Renal cortex interstitium (tissue), 11 donors: ENCODE measurements at regions not wholly inside any gene's neighbourhood (a gene's known extent, or its start where the extent isn't known, plus 50 kb on each side); places are given as distances from the start of the nearest gene placed in this dataset.

Source experiments
- DNase-seq, 11 donors: peaks; one replicate each; pipeline ENCODE4 v3.0.0-alpha.2; 2013; ENCODE audit warnings: low read depth in 9 of 11, low spot score in 4 of 11; ENCODE audit errors: extremely low read depth in 1 of 11

DNA sequence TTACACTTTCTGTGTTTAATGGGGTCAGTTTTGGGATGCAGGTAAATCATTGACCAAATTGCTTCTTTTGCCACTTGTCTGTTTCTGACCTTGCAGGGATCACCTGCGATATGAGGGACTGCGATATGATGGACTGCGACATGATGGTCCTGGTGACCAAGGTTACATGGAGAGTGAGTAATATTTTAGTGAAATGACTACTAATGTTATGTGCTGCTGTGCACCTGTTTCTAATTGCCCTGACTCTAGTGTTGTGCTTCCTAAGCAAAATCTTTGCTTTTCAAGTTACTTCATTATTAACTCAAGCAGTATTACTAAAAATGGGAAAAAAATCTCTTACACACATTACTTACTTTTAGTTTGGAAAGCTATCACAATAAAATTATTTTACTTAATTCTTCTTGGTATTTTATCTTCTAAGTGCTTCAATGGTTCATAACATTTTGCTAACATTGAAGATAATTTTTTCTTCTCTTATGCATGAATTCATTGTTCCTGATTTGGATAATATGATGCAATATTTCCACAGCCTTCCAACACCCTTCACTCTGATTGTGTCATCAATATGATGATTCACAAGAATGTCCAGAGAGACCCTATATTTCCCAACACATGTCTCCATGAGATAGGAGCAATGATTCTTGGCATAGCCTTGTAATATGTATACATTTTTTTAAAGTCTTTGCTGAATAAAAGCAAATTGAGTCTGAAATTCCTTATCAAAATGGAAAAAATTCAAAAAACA lies 306.2 kb upstream of the AKR1E2 start:
- no peak for DNase-seq

DNA sequence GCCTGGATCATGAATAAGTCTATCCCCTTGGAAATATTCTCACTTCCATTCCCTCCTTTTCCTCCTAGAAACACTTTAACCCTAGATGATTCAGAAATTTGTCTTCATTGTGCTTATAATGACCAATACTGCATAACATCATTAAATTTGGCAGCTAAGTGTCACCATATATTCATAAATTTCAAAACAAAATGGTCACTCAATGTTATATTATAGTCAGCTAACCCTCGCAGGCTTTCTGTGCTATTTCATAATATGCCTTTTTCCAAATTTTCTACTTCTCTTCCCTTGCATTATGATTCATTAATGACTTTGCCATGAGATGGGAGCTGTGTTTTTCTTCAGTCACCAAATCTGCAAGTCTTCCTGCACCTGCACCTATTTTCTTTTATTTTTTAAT lies 308.3 kb upstream of the AKR1E2 start:
- no peak for DNase-seq

DNA sequence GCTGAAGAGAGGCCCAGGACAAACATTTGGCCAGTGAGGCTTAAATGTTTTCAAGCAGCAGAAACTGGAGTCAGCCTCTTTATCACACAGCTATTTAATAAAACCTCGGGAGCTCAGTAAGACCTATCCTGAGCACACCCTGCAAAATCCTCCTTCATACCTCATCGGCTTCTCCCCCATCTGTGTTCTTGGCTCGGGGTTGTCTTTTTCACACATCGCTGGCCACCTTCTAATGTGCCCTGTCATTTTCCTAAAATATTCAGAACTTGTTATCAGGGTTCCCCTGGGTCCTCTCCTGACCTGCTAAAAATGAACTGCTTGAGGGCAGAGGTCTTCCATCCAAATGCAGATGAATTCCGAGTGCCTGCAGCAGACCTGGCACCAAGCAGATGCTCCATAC lies 310.3 kb upstream of the AKR1E2 start:
- no peak for DNase-seq

DNA sequence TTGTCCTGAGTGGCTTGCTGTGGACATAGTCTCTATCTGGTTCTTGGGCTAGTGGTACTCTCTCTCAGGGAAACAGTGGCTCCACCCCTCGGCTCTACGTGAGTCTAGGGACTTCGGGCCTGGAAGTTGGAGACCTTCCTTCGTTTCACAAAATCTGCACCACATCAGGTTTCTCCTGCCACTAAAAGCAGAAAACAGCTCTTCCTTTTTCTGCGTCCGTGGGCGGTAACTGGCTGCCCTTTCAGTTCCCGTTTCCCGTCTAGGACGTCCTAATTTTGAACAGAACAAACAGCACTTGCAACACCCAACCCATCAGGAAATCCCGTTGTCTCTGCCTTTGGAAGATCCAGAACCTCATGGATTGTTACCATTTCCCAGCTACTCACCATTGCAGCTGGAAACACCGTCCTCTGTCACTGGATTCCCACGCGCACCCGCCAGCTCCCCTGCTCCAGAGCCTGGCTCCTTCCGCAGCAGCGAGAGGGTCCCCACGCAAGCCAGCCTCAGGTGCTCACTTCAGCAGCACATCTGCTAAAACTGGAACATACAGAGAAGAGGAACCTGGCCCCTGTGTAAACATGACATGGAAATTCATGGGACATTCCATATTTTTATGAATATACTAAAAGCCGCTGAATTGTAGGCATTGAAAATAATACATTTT lies 311.4 kb upstream of the AKR1E2 start:
- DNase-seq = no peak

DNA sequence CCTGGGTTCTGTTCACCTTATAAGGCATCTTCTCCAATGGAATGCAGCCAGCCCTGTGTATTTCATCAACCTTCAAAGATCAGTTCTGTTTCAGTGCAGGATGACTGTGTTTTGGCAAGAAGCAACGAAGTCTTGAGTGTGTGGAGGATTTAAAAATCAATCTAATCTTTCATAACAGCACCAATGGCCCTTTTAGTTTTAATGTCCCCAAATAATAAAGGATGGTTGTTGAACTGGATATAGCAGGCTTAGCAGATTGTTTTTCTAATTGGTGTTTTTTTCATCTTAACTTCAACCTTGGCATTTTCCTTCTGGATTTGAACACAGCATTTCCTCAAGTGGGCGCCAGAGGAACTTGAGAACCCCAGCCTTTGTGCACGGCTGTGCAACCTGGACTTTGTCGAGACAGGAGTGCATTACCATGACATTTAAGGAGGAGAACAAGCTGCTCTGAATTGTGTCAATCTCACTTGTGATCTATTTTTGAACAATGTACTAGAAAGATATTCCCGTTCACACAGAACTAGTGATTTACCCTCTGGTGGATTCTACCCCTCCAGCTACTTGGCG lies 313.3 kb upstream of the AKR1E2 start:
- peak in 3 of 11 donors; percentile 36 to 52 (median 49) for DNase-seq

DNA sequence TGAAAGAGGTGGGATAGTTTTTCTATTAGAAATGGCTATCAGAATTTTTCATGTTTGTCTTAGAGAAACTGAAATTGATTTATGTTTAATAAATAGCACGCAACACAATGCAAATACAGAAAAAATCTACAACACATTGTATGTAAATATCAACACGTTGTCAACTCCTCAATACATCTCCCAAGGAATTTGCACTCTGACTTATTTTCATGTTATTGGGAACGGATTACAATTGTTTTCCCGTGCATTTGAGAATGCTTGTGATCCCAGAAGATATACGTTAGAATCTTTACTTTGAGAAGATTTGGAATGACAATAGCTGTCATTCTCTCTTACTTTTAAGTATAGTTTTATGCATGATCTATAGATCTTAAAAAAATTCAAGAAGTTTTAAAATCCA lies 313.8 kb upstream of the AKR1E2 start:
- DNase-seq = no peak

DNA sequence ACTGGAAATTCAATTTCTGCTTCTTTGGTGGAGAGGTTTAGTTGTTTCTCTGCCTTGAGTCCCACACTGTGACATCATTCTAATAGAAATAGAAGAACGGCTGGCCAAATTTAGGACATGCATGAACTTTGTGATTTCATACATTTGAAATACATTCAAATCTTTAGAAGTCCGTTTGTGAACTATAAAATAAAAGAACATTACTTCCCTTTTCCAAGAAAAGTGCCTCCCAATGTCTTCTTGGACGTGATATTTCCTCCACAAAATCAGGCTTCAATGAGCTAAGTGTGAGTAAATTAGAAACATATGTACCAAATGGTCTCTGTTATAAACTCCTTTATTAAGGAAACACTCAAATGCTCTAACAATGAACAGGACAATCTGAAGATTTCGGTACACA lies 314.5 kb upstream of the AKR1E2 start:
- no peak for DNase-seq

DNA sequence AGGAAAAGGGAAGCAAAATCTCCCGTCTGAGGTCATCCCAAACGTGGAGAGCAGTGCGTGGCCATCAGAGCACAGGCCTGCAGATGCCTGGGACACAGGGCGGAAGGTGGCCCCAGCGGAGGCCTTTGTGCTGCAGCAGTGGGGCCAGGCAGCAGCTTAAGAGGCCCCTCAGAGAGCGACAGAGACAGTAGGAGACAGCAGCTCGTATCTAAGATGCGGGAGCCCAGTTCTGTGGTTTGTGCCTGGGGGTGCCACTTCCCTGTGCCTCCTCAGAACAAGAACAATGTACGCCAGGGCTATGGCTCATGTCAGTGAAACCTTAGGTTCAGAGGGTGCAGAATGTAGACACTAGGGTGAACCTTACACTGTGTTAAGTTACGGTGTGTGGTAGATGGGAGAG lies 316.6 kb upstream of the AKR1E2 start:
- DNase-seq = no peak

DNA sequence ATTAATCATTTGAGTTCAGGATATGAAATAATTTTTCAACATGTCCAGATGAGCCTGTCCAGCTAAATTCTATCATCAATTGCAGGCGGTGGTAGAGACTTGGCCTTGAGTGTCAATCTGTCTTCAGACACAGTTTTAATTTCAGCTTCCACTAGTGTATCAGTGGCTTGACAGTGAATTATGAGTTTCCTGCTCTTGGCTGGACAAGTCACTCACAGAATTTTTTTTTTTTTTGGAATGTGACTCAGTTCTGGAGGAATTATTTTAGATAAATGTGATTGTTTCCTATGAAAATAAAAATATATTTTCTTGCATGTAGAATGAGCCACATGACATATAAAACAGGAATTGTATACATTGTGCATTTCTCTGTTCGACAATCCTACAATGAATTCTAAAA lies 319.9 kb upstream of the AKR1E2 start:
- DNase-seq = no peak

DNA sequence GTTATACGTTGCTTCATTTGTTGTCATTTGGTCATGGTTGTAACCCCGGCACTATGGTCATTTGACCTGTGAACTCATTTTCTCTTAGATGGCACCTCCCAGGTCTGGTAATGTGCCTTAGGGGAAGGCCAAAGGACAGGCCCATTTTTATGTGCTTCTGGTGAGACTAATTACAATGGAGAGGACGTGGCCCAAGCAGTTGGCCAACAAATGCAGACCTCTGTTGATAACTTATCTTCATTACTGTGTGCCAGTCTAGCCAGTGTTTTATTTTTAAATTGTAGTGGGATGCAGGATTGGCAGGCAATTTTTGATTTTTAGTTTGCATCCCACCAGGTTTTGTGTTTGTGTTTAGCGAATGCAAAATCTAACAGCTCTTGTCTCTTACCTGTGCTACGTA lies 321.5 kb upstream of the AKR1E2 start:
- no peak for DNase-seq

DNA sequence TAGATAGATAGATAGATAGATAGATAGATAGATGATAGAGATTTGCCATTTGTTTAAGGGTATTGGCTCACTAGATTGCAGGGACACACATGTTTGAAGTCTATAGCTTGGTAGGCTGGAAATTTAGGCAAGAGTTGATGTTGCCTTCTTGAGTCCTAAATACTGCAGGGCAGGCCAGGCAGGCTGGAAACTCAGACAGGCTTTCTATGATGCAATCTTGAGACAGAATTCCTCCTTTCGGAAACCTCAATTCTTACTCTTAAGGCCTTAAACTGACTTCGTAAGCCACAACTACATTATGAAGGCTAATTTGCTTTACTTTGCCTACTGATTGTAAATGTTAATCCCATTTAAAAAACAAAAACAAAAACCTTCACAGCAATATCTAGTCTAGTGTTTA lies 322.9 kb upstream of the AKR1E2 start:
- no peak for DNase-seq

DNA sequence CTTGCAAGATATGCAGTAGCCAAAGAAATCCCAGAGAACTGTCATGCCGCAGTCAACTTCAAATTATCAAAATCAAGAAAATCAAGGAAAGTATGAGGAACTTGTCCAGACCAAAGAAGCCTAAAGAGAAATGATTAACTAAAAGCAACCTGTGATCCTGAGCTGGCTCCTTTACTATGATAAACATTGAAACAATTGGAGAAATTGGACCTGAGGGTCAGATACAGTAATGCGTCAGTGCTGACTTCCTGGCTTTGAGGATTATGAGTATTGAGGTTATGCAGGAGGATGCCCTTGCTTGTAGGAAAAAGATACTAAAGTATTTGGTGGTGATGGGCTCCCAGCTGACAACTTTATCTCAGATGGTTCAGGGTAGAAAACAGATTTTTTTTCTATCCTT lies 324.7 kb upstream of the AKR1E2 start:
- no peak for DNase-seq

DNA sequence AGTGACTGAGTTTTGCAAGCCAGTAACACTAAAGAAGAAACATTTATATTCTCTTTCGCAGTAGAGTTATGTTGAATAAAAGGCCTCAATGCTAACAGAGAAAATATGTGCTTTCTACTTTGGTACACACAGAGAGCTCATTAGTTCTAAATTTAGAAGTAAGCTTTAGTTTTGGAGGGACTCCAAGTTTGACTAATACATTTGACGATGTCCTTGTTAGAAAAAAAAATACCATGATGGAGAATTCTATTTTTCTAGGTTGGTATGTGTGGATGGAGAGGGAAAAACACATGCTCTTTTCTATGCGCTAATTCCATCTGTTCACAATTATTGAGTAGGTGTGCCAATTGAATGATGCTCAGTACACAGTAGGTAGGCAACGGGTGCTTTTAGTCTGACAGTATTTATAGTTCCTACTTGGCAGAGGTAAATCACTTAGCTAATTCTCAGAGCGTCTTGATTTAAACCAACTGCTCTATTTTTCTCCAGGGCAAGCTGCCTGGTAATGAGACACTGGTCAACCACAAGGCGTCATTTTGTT lies 327.2 kb upstream of the AKR1E2 start:
- peak in 3 of 11 donors; percentile 29 to 51 (median 32) for DNase-seq

DNA sequence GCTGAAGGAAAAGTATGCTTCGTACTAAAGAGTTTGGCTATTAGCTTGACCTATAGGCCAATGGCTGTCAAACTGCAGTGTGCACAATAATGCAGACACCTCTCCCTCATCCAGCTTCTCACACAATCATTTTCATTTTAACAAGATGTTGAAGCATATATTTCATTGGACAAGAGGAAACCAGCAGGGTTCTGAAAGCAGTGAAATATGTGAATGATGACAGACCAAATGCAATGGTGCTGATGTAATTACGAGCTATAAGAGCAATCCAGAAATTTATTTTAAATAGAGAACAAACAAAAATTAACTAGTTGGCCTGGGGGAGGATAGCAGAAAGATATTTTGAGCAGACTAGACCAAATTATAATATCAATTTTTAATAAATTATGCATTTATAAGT lies 331.5 kb upstream of the AKR1E2 start:
- DNase-seq = no peak

DNA sequence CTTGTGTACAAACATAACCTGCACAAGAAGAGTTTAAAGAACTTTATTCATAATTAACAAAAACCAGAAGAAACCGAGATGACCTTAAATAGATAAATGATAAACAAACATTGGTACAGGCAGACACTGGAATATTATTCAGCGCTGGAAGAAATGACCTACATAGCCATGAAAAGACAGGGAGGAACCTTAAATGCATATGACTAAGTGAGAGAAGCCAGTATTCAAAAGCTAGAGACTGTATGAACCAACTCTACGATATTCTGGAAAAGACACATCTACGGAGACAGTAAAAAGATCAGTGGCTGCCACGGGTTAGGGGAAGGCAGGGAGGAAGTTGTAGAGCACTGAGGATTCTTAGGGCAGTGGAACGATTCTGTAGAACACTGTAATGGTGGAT lies 333.8 kb upstream of the AKR1E2 start:
- no peak for DNase-seq

DNA sequence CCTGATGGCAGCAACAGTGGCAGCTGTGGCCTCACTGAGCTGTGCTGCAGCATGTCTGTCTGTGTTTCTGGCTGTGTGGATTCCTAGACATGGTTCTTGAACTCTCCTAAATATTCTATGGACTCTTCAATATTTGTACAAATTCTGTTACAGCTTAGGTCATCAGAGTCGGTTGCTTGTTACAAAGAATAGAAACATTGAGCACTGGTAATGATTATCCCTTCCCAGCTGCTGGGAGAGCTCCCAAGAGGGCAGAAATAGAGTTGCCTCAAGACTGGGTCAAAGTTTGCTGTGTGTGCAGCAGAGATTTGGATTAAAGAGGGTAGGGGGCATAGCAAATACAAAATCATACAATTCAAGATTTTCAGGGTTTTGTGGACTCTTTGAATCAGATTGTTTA lies 337.1 kb upstream of the AKR1E2 start:
- DNase-seq = no peak

DNA sequence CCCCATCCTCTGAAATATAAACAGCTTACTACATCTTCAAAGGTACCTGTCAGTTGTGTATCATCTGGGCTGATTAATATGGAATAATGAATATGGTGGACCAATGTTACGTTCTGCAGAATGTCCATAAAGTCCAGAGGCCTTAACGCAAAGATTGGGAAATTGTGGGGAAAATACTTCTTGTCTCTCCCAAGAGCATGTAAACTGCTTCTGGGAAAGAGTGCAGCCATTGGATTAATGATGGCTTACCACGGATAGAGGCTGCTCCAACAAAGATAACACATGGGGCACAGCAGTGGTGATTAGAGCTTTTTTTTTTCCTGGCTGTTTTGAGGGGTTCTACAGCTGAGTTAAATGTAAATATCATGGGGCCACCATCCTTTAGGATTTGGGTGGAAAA lies 340.4 kb upstream of the AKR1E2 start:
- no peak for DNase-seq

DNA sequence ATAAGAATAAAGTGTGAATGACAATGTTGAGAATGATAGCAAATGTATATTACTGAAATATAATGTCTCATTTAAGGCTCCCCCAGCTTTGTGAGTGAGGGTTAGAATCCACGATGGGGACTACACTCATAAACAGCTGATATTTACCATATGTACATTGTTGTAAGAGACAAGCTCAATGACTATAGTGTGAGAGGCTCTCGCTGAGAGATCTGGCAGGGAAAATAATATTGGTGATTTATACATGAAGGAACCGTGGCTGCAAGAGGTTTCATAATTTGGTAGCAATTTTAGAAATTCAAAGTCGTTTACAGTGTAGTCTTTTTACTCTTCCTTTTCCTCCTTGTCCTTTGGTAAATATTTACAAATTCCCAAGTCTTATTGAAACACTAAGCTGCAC lies 342.2 kb upstream of the AKR1E2 start:
- no peak for DNase-seq

DNA sequence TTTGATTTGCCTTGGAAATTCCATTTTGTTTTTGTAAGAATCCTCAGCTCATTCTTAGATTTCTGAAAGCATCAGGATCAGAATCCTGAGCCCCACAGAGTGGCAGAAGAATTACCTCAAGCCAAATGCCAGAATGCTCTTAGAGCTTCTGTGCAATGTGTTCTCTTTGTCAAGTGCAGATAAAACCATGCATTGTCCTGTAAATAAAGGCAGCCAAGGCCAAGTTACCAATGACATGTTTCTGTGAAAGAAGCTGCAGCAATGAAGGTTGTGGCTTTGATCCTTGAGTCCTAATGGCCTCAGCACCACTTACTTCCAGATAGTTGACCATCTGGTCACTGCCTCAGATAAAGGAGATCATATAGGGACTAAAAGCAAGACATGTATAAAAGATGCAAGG lies 343.3 kb upstream of the AKR1E2 start:
- DNase-seq = no peak

DNA sequence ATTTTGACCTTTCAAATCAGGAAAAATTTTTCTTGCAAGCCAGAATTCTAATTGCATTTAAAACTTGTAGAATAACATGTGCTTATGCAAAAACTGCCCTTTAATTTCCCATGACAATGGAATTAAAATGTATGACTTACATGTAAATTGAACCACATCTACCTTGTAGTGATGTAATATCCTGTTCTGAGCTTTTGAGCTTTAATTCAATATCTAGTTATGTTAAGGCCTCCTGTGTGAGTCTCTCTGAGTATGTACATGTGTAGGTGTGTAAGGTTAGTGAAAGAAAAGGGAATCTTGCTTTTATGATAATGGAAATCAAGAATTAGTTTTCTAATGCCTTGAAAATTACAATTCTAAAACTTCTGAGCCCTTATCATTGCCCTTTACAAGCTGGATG lies 344.8 kb upstream of the AKR1E2 start:
- DNase-seq = no peak

DNA sequence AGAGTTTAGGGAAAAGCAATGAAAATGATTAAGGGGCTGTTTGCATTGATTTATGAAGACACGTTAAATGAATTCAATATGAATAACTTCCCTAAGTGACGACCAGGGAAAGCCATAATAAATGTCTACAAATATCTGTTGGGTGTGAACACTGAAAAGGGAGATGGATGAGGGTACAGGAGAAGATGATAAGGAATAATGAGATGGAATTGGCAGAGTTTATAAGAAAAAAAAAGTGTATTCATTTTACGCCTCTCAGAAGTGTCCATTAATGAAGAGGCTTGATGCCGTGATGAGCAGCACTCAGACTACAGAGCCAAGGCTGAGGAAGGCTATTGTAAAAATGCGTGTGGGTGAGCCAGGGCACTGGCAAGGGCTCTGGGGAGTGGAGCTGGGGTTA lies 346.7 kb upstream of the AKR1E2 start:
- no peak for DNase-seq
